CD4-positive, alpha-beta memory T cell (primary cell): ENCODE measurements at regions not wholly inside any gene's neighbourhood (a gene's known extent, or its start where the extent isn't known, plus 50 kb on each side); places are given as distances from the start of the nearest gene placed in this dataset.

ENCODE experiments used
- CTCF ChIA-PET: fragments of 350-600 bp; sonication (Branson Sonifier 250); formaldehyde crosslinking; loops from one replicate; lab custom pipeline; 2021; ENCODE audit warnings: inconsistent platforms; ENCODE audit not compliant: partially characterized antibody; lab: Charles Lee
- POLR2A ChIA-PET: fragments of 350-600 bp; sonication (Branson Sonifier 250); formaldehyde crosslinking; loops from one replicate; lab custom pipeline; 2021; ENCODE audit not compliant: partially characterized antibody; lab: Charles Lee
- DNase-seq, 5 donors: peaks; one replicate each; pipeline versions ENCODE4 v3.0.0 to v3.0.0-alpha.2; 2020 to 2022; ENCODE audit warnings: mixed read lengths in 1 of 5
- H3K27ac ChIP-seq: one replicate; pipeline ENCODE4 v1.7.0; 2013; ENCODE audit warnings: low read depth, low read length
- H3K27me3 ChIP-seq: 2 replicates; pipeline ENCODE4 v1.7.0; 2013; ENCODE audit warnings: mild to moderate bottlenecking, low read length, moderate library complexity; ENCODE audit not compliant: insufficient read depth
- H3K36me3 ChIP-seq: 2 replicates; pipeline ENCODE4 v1.7.0; 2013; ENCODE audit warnings: mild to moderate bottlenecking, low read length, moderate library complexity; ENCODE audit not compliant: insufficient read depth
- H3K4me1 ChIP-seq: 2 replicates; pipeline ENCODE4 v1.7.0; 2013; ENCODE audit warnings: mild to moderate bottlenecking, low read length, moderate library complexity; ENCODE audit not compliant: insufficient read depth
- H3K4me3 ChIP-seq, 2 donors: one replicate each; pipeline ENCODE4 v1.7.0; 2013; ENCODE audit warnings: low read length in 2 of 2, mild to moderate bottlenecking in 1 of 2
- H3K9me3 ChIP-seq, 2 donors: one replicate each; pipeline ENCODE4 v1.7.0; 2013; ENCODE audit warnings: low read length in 2 of 2, control low read depth in 1 of 2; ENCODE audit not compliant: control insufficient read depth in 1 of 2
- H3K27ac Mint-ChIP-seq, 7 donors: one replicate each; pipeline ENCODE4 v1.8.0; 2020 to 2021; ENCODE audit warnings: mixed read lengths in 7 of 7, mild to moderate bottlenecking in 6 of 7, inconsistent platforms in 3 of 7, moderate library complexity in 3 of 7
- H3K27me3 Mint-ChIP-seq, 2 donors: one replicate each; pipeline ENCODE4 v1.8.0; 2020 to 2021; ENCODE audit warnings: mixed read lengths in 2 of 2
- H3K36me3 Mint-ChIP-seq, 2 donors: one replicate each; pipeline ENCODE4 v1.8.0; 2020 to 2021; ENCODE audit warnings: mixed read lengths in 2 of 2, inconsistent platforms in 1 of 2, mild to moderate bottlenecking in 1 of 2
- H3K4me1 Mint-ChIP-seq, 4 donors: one replicate each; pipeline ENCODE4 v1.8.0; 2020 to 2021; ENCODE audit warnings: mixed read lengths in 4 of 4, mild to moderate bottlenecking in 1 of 4
- H3K4me3 Mint-ChIP-seq, 8 donors: one replicate each; pipeline ENCODE4 v1.8.0; 2020 to 2021; ENCODE audit warnings: mixed read lengths in 8 of 8, mild to moderate bottlenecking in 7 of 8, moderate library complexity in 6 of 8, inconsistent platforms in 3 of 8
- H3K9me3 Mint-ChIP-seq, 8 donors: one replicate each; pipeline ENCODE4 v1.8.0; 2020 to 2021; ENCODE audit warnings: mixed read lengths in 8 of 8, mild to moderate bottlenecking in 5 of 8, inconsistent platforms in 3 of 8, moderate library complexity in 1 of 8
- intact Hi-C: fragments of 100-400 bp; cut with micrococcal nuclease; formaldehyde crosslinking; loops from one replicate; pipeline ENCODE4 v1.15.1; 2023

DNA sequence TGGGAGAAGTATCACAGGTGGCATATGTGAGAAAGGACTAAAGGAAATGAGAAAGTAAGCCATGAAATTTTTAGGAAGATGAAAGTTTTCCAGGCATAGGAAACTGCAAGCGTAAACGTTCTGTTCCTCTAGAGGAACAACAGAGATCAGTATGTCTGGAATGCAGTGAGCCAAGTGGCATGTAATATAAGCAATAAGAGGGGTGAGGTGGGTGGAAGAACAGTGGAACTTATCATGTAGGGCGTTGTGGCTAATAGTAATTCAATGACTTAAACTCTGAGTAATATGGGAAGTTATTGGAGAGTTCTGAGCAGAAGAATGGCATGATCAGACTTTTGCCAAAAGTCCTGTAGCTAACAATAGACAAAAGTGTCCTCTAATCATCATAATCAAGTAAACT is 902.9 kb downstream of the EPHA3 start:
- H3K9me3 ChIP-seq, result no peaks in the 10 kb centered on the region
- no peak overlapping the region for H3K27ac ChIP-seq
- Mint-ChIP-seq H3K4me3 (no peak overlapping the region), H3K27me3 (no peaks in the 10 kb centered on the region), H3K4me1 (no peaks in the 10 kb centered on the region), H3K27ac (no peak overlapping the region), H3K9me3 (peaks cover 0 to 21% (median 8%) of the 10 kb centered on the region in 8 donors), H3K36me3 (no peaks in the 10 kb centered on the region)
- no peaks in the 10 kb centered on the region for H3K36me3 ChIP-seq
- H3K4me1 ChIP-seq, result no peaks in the 10 kb centered on the region
- H3K4me3 ChIP-seq, result no peak overlapping the region
- no peaks in the 10 kb centered on the region for H3K27me3 ChIP-seq
- no peak for DNase-seq
- CTCF ChIA-PET, result no interaction called here
- POLR2A ChIA-PET, result no interaction called here
- intact Hi-C loops, result no loop called here

DNA sequence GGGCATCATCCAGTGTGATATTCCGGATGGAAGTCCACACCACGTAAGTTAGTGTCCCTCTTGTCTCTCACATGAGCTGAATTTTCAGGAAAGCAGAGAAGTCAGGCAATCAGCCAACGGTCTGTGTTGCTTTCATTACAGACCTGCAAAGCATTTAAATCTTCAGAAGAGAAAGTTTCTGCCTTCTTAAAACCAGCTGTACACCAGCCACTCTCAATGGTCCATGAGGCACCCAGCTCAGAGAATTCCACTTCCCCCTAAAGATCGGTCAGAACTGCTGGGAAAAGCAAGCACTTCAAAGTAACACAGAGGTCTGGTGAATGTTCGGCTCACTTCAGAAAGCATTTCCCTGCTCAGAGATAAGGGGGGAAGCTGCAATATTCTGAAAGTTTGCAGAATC is 903.7 kb downstream of the EPHA3 start:
- H3K4me1 ChIP-seq, result no peaks in the 10 kb centered on the region
- DNase-seq, result no peak
- H3K27me3 ChIP-seq, result no peaks in the 10 kb centered on the region
- Mint-ChIP-seq H3K27me3 (no peaks in the 10 kb centered on the region), H3K27ac (no peak overlapping the region), H3K4me1 (no peaks in the 10 kb centered on the region), H3K4me3 (no peak overlapping the region), H3K9me3 (peaks cover 0 to 18% (median 9%) of the 10 kb centered on the region in 8 donors), H3K36me3 (no peaks in the 10 kb centered on the region)
- intact Hi-C loops, result no loop called here
- no peak overlapping the region for H3K27ac ChIP-seq
- POLR2A ChIA-PET, result no interaction called here
- no peaks in the 10 kb centered on the region for H3K9me3 ChIP-seq
- H3K4me3 ChIP-seq, result no peak overlapping the region
- no peaks in the 10 kb centered on the region for H3K36me3 ChIP-seq
- CTCF ChIA-PET, result no interaction called here

DNA sequence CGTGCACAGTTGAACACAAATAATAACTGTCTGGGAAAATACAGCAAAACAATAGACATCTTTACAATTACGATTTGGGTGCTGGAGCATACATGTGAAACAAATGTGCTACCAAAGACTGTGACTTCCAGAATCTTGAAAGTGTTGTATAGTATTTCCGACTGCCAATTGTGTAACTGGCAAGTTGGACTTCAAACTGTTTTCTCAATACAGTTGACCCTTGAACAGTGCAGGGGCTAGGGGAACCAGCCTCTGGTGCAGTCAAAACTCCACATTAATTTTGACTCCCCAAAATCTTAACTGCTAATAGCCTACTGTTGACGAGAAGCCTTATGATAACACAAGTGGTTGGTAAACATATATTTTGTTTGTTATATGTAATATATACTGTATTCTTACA is 904.2 kb downstream of the EPHA3 start:
- POLR2A ChIA-PET, result no interaction called here
- Histone ChIP-seq H3K36me3 (no peaks in the 10 kb centered on the region), H3K4me1 (no peaks in the 10 kb centered on the region), H3K9me3 (no peaks in the 10 kb centered on the region), H3K27me3 (no peaks in the 10 kb centered on the region), H3K27ac (no peak overlapping the region), H3K4me3 (no peak overlapping the region)
- no peaks in the 10 kb centered on the region for H3K27me3 Mint-ChIP-seq
- peaks cover 0 to 20% (median 9%) of the 10 kb centered on the region in 8 donors for H3K9me3 Mint-ChIP-seq
- intact Hi-C loops, result no loop called here
- no peak overlapping the region for H3K4me3 Mint-ChIP-seq
- H3K36me3 Mint-ChIP-seq, result no peaks in the 10 kb centered on the region
- H3K27ac Mint-ChIP-seq, result no peak overlapping the region
- CTCF ChIA-PET, result no interaction called here
- no peak for DNase-seq
- no peaks in the 10 kb centered on the region for H3K4me1 Mint-ChIP-seq

GRCh38 chr3:90011996-90012395 is 904.6 kb downstream of the EPHA3 start:
- CTCF ChIA-PET, result no interaction called here
- Histone ChIP-seq H3K4me3 (no peak overlapping the region), H3K27ac (no peak overlapping the region), H3K36me3 (no peaks in the 10 kb centered on the region), H3K27me3 (no peaks in the 10 kb centered on the region), H3K9me3 (no peaks in the 10 kb centered on the region), H3K4me1 (no peaks in the 10 kb centered on the region)
- Mint-ChIP-seq H3K27me3 (no peaks in the 10 kb centered on the region), H3K4me1 (no peaks in the 10 kb centered on the region), H3K9me3 (peaks cover 0 to 20% (median 9%) of the 10 kb centered on the region in 8 donors), H3K36me3 (no peaks in the 10 kb centered on the region), H3K4me3 (no peak overlapping the region), H3K27ac (no peak overlapping the region)
- no peak for DNase-seq
- intact Hi-C loops, result no loop called here
- POLR2A ChIA-PET, result no interaction called here

DNA sequence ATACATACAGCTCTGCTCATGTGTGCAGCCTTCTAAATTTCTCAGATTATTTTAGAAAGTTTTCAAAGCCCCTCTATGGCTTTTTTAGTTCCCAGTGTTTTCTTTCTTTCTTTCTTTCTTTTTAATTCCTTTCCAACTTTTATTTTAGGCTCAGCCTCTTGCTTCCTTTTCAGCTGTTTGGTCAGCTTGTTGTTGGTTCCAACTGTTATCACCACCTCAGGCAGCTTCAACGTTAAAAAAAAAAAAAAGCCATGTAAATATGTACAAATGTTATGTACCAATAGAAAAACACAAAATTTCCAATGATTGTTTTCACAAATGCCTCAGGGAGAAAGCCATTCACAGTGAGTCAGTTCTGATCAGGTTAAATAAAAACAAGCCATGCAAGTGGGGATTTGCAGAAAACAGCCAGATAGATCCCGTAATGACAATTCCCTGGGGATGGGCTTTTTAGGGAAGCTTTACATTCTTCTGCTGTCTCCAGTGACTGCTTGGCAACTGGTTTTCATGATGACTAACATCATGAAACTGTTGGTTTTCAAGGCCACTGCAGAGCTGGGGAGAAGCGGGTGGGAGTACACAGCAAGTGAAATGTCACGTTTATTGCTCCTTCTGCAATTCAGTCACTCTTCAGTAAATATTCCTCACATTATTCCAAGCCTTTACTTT is 908.4 kb downstream of the EPHA3 start:
- ChIA-PET CTCF (no interaction called here), POLR2A (no interaction called here)
- no peaks in the 10 kb centered on the region for H3K36me3 Mint-ChIP-seq
- no peaks in the 10 kb centered on the region for H3K27me3 Mint-ChIP-seq
- Histone ChIP-seq H3K4me1 (no peaks in the 10 kb centered on the region), H3K36me3 (no peaks in the 10 kb centered on the region), H3K27me3 (no peaks in the 10 kb centered on the region), H3K9me3 (peaks cover 0 to 7% of the 10 kb centered on the region in 2 donors), H3K4me3 (no peak overlapping the region), H3K27ac (no peak overlapping the region)
- no peaks in the 10 kb centered on the region for H3K4me1 Mint-ChIP-seq
- intact Hi-C loops, result no loop called here
- no peak for DNase-seq
- no peak overlapping the region for H3K4me3 Mint-ChIP-seq
- H3K27ac Mint-ChIP-seq, result no peak overlapping the region
- H3K9me3 Mint-ChIP-seq, result peaks cover 3 to 24% (median 11%) of the 10 kb centered on the region in 8 donors

GRCh38 chr3:90016555-90016954 is 909.1 kb downstream of the EPHA3 start:
- ChIA-PET POLR2A (no interaction called here), CTCF (no interaction called here)
- no peak overlapping the region for H3K4me3 ChIP-seq
- no peak overlapping the region for H3K27ac Mint-ChIP-seq
- no peaks in the 10 kb centered on the region for H3K4me1 Mint-ChIP-seq
- H3K4me3 Mint-ChIP-seq, result no peak overlapping the region
- no peaks in the 10 kb centered on the region for H3K4me1 ChIP-seq
- H3K36me3 Mint-ChIP-seq, result no peaks in the 10 kb centered on the region
- H3K27me3 ChIP-seq, result no peaks in the 10 kb centered on the region
- no peaks in the 10 kb centered on the region for H3K27me3 Mint-ChIP-seq
- H3K9me3 ChIP-seq, result peaks cover 0 to 7% of the 10 kb centered on the region in 2 donors
- intact Hi-C loops, result no loop called here
- H3K27ac ChIP-seq, result no peak overlapping the region
- peaks cover 3 to 24% (median 12%) of the 10 kb centered on the region in 8 donors for H3K9me3 Mint-ChIP-seq
- no peak for DNase-seq
- no peaks in the 10 kb centered on the region for H3K36me3 ChIP-seq

GRCh38 chr3:90018779-90019178 is 911.4 kb downstream of the EPHA3 start:
- no peaks in the 10 kb centered on the region for H3K36me3 Mint-ChIP-seq
- H3K9me3 Mint-ChIP-seq, result peaks cover 0 to 23% (median 9%) of the 10 kb centered on the region in 8 donors
- H3K27ac Mint-ChIP-seq, result no peak overlapping the region
- Histone ChIP-seq H3K4me3 (no peak overlapping the region), H3K4me1 (no peaks in the 10 kb centered on the region), H3K36me3 (no peaks in the 10 kb centered on the region), H3K27me3 (no peaks in the 10 kb centered on the region), H3K27ac (no peak overlapping the region), H3K9me3 (peaks cover 0 to 12% of the 10 kb centered on the region in 2 donors)
- no peak for DNase-seq
- no peak overlapping the region for H3K4me3 Mint-ChIP-seq
- intact Hi-C loops, result no loop called here
- H3K27me3 Mint-ChIP-seq, result no peaks in the 10 kb centered on the region
- H3K4me1 Mint-ChIP-seq, result no peaks in the 10 kb centered on the region
- CTCF ChIA-PET, result no interaction called here
- POLR2A ChIA-PET, result no interaction called here
